Tibial nerve (tissue), 4 donors: ENCODE measurements at regions not wholly inside any gene's neighbourhood (a gene's known extent, or its start where the extent isn't known, plus 50 kb on each side); places are given as distances from the start of the nearest gene placed in this dataset.

Experiments
- DNase-seq, 2 donors: peaks; one replicate each; pipeline ENCODE4 v3.0.0-alpha.2; 2019; ENCODE audit warnings: low spot score in 2 of 2
- H3K27ac ChIP-seq, 4 donors: fragments of 200-600 bp; sonication (generic) in 3 of 4; one replicate each; pipeline ENCODE4 v1.5.1; 2017 to 2019; ENCODE audit warnings: mild to moderate bottlenecking in 1 of 4
- H3K27me3 ChIP-seq, 2 donors: fragments of 200-600 bp; sonication (generic) in 1 of 2; one replicate each; pipeline versions ENCODE4 v1.5.1 to v1.6.0; 2017 to 2019
- H3K36me3 ChIP-seq, 3 donors: fragments of 200-600 bp; sonication (generic); one replicate each; pipeline ENCODE4 v1.5.1; 2018 to 2019
- H3K4me1 ChIP-seq, 4 donors: fragments of 200-600 bp; sonication (generic) in 3 of 4; one replicate each; pipeline ENCODE4 v1.5.1; 2017 to 2019
- H3K4me3 ChIP-seq, 4 donors: fragments of 200-600 bp; sonication (generic) in 3 of 4; one replicate each; pipeline ENCODE4 v1.5.1; 2017 to 2019; ENCODE audit warnings: mild to moderate bottlenecking in 1 of 4, moderate library complexity in 1 of 4
- H3K9me3 ChIP-seq, 4 donors: fragments of 200-600 bp; sonication (generic) in 3 of 4; one replicate each; pipeline ENCODE4 v1.5.1; 2017 to 2019
- EP300 ChIP-seq, 2 donors: sonication (generic); formaldehyde crosslinking; IDR thresholded peaks; one replicate each; pipeline ENCODE4 v1.6.1; 2017; ENCODE audit warnings: antibody characterized with exemption in 2 of 2, mild to moderate bottlenecking in 1 of 2
- POLR2A ChIP-seq, 2 donors: fragments of 450-650 bp; IDR thresholded peaks; one replicate each; pipeline ENCODE4 v1.6.1; 2017; ENCODE audit warnings: antibody characterized with exemption in 2 of 2, mild to moderate bottlenecking in 2 of 2, moderate library complexity in 2 of 2
- WGBS, 2 donors: methylation state at CpG; one replicate each; pipeline ENCODE4 v1.1.5; 2018; 5-methylcytosine and 5-hydroxymethylcytosine counted together
- TF ChIP-seq, protein P1 (sequence below), 5 experiments: fragments of 200-600 bp in 3 of 5; fragments of 450-650 bp in 2 of 5; sonication (generic) in 3 of 5; IDR thresholded peaks; one replicate each; pipeline ENCODE4 v1.5.1; 2016 to 2019; ENCODE audit warnings: antibody characterized with exemption in 5 of 5, mild to moderate bottlenecking in 3 of 5, moderate library complexity in 2 of 5

DNA sequence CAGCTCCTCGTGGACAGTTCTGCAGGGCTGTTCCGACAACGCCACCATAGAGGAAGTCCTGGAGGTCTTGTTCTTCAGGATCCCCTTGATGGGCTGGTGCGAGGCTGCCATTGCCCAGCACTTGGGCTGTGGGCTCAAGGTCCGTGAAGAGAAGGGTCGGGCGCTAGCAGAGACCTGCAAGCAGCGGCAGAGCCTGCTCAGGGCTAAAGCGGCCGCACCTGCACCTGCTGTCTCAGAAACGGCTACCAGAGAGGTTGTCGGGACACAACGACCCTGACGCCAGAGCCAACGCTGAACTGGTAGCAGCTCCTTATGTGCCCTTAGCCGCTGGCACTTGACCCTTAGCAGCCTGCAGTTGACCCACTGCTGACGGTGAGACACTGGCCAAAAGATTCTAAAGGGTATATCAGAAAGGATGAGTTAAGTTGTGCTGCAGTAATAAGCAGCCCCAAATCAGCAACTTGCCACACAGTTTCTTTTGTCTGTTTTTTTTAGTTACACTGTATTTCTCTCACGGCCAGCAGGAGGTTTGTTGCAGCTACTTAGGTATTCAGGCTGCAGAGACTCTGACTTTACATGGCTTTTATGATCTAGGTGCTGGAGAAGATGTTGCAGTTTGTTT, 55.5 kb upstream of the ST6GAL2 start:
- Histone ChIP-seq H3K4me3 (no peak overlapping the region), H3K36me3 (no peaks in the 10 kb centered on the region), H3K27ac (no peak overlapping the region), H3K9me3 (peaks cover 0 to 6% (median 0%) of the 10 kb centered on the region in 4 donors), H3K4me1 (no peaks in the 10 kb centered on the region), H3K27me3 (no peaks in the 10 kb centered on the region)
- WGBS, 2 donors = 87 to 93% methylated on average over 18 of the region's 18 CpGs
- no peak for DNase-seq
- TF ChIP-seq EP300 (IDR thresholded peaks at IDR 0.05) (no peak), POLR2A (IDR thresholded peaks at IDR 0.05) (no peak)
- TF ChIP-seq, protein P1, sequence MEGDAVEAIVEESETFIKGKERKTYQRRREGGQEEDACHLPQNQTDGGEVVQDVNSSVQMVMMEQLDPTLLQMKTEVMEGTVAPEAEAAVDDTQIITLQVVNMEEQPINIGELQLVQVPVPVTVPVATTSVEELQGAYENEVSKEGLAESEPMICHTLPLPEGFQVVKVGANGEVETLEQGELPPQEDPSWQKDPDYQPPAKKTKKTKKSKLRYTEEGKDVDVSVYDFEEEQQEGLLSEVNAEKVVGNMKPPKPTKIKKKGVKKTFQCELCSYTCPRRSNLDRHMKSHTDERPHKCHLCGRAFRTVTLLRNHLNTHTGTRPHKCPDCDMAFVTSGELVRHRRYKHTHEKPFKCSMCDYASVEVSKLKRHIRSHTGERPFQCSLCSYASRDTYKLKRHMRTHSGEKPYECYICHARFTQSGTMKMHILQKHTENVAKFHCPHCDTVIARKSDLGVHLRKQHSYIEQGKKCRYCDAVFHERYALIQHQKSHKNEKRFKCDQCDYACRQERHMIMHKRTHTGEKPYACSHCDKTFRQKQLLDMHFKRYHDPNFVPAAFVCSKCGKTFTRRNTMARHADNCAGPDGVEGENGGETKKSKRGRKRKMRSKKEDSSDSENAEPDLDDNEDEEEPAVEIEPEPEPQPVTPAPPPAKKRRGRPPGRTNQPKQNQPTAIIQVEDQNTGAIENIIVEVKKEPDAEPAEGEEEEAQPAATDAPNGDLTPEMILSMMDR (IDR thresholded peaks at IDR 0.05) = no peak

DNA sequence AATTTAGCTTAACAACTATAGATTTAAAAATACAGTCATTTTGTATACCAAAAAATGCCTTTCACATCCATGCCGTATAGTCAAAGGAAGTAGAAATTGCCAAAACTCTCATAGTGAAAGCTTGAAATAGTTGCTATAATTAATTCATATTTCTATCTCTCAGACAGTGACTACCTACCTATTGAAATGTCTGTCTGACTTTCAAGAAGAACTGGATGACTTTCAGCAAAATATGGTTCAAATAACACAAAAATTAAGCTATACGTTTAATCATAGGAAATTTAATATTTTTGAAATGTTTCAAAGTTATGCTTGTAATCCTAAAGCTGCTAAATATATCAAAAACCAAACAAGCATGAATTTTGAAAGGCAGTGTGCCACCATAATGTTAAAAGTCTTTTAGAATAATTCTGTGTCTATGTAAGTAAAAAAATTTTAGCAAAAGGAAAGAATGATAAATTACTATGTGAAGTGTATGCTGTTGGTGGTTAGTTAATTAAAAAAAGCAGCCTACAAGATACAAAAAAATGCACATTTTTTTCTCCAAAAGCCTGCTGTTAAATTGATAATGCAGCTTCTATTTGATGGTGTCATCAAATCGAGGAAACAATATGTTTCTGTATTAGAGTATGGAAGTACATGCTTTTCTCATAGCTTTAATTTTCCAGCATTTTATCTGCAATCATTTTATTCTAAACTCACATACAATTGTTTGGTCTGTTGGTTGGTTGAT, 57.7 kb upstream of the ST6GAL2 start:
- H3K4me1 ChIP-seq = no peaks in the 10 kb centered on the region
- H3K27me3 ChIP-seq = no peaks in the 10 kb centered on the region
- TF ChIP-seq, protein P1 (IDR thresholded peaks at IDR 0.05) = no peak
- TF ChIP-seq POLR2A (IDR thresholded peaks at IDR 0.05) (no peak), EP300 (IDR thresholded peaks at IDR 0.05) (no peak)
- peaks cover 0 to 6% (median 0%) of the 10 kb centered on the region in 4 donors for H3K9me3 ChIP-seq
- no peak overlapping the region for H3K4me3 ChIP-seq
- no peak for DNase-seq
- WGBS, 2 donors = 30 to 58% methylated on average over 3 of the region's 3 CpGs
- no peak overlapping the region for H3K27ac ChIP-seq
- no peaks in the 10 kb centered on the region for H3K36me3 ChIP-seq

DNA sequence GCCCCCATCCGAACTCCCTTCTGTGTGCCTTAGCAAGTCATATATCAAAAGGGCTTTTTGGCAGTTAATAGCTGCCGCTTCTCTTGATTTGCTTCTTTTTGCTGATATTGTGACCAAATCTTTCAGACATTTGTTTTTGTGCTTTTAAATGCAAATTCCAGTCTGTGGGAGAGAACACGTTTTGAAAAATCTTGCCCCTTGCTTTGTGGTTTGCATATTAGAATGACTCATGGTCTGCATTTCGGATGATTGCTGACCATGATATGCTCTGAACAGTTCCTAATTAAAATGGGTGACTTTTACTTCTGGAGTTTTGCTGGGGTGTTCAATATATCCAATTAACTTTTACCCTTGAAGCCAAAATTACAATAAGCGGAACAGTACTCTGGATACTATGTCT, 58.2 kb upstream of the ST6GAL2 start:
- Histone ChIP-seq H3K9me3 (peaks cover 0 to 6% (median 0%) of the 10 kb centered on the region in 4 donors), H3K27me3 (no peaks in the 10 kb centered on the region), H3K4me3 (no peak overlapping the region), H3K27ac (no peak overlapping the region), H3K4me1 (no peaks in the 10 kb centered on the region), H3K36me3 (no peaks in the 10 kb centered on the region)
- TF ChIP-seq EP300 (IDR thresholded peaks at IDR 0.05) = no peak
- no peak for TF ChIP-seq POLR2A (IDR thresholded peaks at IDR 0.05)
- TF ChIP-seq, protein P1 (IDR thresholded peaks at IDR 0.05) = no peak
- DNase-seq = no peak
- WGBS, 2 donors = 44 to 51% methylated on average over 5 of the region's 5 CpGs

DNA sequence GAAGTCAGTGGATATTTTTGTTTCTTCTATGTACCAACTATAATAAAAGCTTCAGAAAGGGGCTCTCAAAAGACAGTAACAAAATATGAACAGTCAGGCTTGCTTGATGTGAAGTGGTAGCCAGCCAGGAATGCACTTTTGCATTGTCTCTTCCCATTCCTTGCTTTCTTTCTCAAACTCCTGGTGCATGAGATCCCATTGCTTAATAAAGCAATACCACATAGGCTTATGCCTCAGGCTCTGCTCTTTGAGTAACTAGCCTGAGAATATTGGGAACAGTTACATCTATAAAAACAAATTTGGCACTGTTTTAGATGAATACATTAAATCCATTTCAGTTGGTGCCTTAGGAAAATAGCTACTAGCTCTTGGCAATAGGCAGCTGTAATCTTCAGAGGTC, 62.6 kb upstream of the ST6GAL2 start:
- Histone ChIP-seq H3K27me3 (no peaks in the 10 kb centered on the region), H3K4me3 (no peak overlapping the region), H3K4me1 (no peaks in the 10 kb centered on the region), H3K36me3 (no peaks in the 10 kb centered on the region), H3K9me3 (peaks cover 0 to 4% (median 0%) of the 10 kb centered on the region in 4 donors), H3K27ac (no peak overlapping the region)
- DNase-seq = no peak
- TF ChIP-seq EP300 (IDR thresholded peaks at IDR 0.05) (no peak), POLR2A (IDR thresholded peaks at IDR 0.05) (no peak)
- TF ChIP-seq, protein P1 (IDR thresholded peaks at IDR 0.05) = no peak

DNA sequence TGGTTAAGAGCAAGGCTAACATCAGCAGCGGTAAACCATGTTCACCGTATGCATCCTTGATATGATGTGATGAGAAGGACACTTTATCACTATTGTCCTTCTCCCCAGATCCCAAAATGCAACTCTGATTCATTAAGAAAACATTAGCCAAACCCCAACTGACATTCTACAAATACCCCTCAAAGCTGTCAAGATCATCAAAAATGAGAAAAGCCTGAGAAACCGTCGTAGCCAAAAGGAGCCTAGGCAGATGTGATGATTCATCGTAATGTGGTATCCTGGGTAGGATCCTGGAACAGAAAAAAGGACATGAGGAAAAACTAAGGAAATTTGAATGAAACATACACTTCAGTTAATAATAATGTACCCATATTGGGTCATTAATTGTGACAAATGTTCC, 67.3 kb upstream of the ST6GAL2 start:
- DNase-seq = no peak
- no peak overlapping the region for H3K4me3 ChIP-seq
- WGBS, 2 donors = 88 to 89% methylated on average over 5 of the region's 5 CpGs
- H3K27ac ChIP-seq = no peak overlapping the region
- H3K4me1 ChIP-seq = peaks cover 0 to 11% (median 0%) of the 10 kb centered on the region in 4 donors
- peaks cover 0 to 4% (median 0%) of the 10 kb centered on the region in 4 donors for H3K9me3 ChIP-seq
- TF ChIP-seq EP300 (IDR thresholded peaks at IDR 0.05) (no peak), POLR2A (IDR thresholded peaks at IDR 0.05) (no peak)
- TF ChIP-seq, protein P1 (IDR thresholded peaks at IDR 0.05) = no peak
- H3K27me3 ChIP-seq = no peaks in the 10 kb centered on the region
- H3K36me3 ChIP-seq = no peaks in the 10 kb centered on the region
